DND-41 (cell line): ENCODE measurements at regions not wholly inside any gene's neighbourhood (a gene's known extent, or its start where the extent isn't known, plus 50 kb on each side); places are given as distances from the start of the nearest gene placed in this dataset.

ENCODE experiments used
- ATAC-seq: fragments of 200-7000 bp; cut with Tn5 transposase; 3 replicates; pipeline ENCODE4 v1.9.1; 2021; ENCODE audit warnings: low read depth; ENCODE audit not compliant: insufficient read depth
- DNase-seq: peaks from one replicate; pipeline ENCODE4 v3.0.0-alpha.2; 2020
- H2AFZ ChIP-seq: 2 replicates; pipeline ENCODE4 v1.6.0; 2012; ENCODE audit warnings: low read depth, low read length
- H3K27ac ChIP-seq: 2 replicates; pipeline ENCODE4 v1.5.1; 2012; ENCODE audit warnings: low read length, inconsistent platforms
- H3K27me3 ChIP-seq: fragments of 200-600 bp; sonication (generic); 2 replicates; pipeline ENCODE4 v1.6.0; 2012; ENCODE audit warnings: low read length, mild to moderate bottlenecking, inconsistent platforms; ENCODE audit not compliant: insufficient read depth, poor library complexity
- H3K36me3 ChIP-seq: 2 replicates; pipeline ENCODE4 v1.5.1; 2012; ENCODE audit warnings: low read length, inconsistent platforms; ENCODE audit not compliant: insufficient read depth
- H3K4me1 ChIP-seq: 2 replicates; pipeline ENCODE4 v1.5.1; 2012; ENCODE audit warnings: mild to moderate bottlenecking, low read length; ENCODE audit not compliant: insufficient read depth
- H3K4me2 ChIP-seq: 2 replicates; pipeline ENCODE4 v1.6.0; 2012; ENCODE audit warnings: mild to moderate bottlenecking, moderate library complexity, low read length, inconsistent platforms; ENCODE audit not compliant: insufficient read depth
- H3K4me3 ChIP-seq, 2 experiments: fragments of 200-600 bp in 1 of 2; shearing (Covaris generic) in 1 of 2; 2 replicates each; pipeline ENCODE4 v1.5.1; 2012 to 2016; ENCODE audit warnings: inconsistent platforms in 2 of 2, low read length in 2 of 2, mild to moderate bottlenecking in 2 of 2, low read depth in 1 of 2, moderate library complexity in 1 of 2
- H3K79me2 ChIP-seq: 2 replicates; pipeline ENCODE4 v1.6.0; 2012; ENCODE audit warnings: low read length, inconsistent platforms; ENCODE audit not compliant: insufficient read depth
- H3K9ac ChIP-seq: 2 replicates; pipeline ENCODE4 v1.6.0; 2012; ENCODE audit warnings: low read depth, mild to moderate bottlenecking, inconsistent platforms, low read length, moderate library complexity
- H3K9me3 ChIP-seq: 2 replicates; pipeline ENCODE4 v1.5.1; 2012; ENCODE audit warnings: low read length, moderate library complexity, mild to moderate bottlenecking, inconsistent platforms; ENCODE audit not compliant: insufficient read depth, severe bottlenecking
- H4K20me1 ChIP-seq: 2 replicates; pipeline ENCODE4 v1.6.0; 2012; ENCODE audit warnings: low read length; ENCODE audit not compliant: insufficient read depth
- CTCF ChIP-seq: IDR thresholded peaks from 2 replicates; pipeline ENCODE4 v1.5.1; 2012; ENCODE audit warnings: borderline replicate concordance, low read length, moderate library complexity, mild to moderate bottlenecking; ENCODE audit not compliant: poor library complexity, severe bottlenecking; ENCODE audit errors: extremely low read depth
- EZH2 ChIP-seq: IDR thresholded peaks from 3 replicates; pipeline ENCODE4 v1.6.1; 2012; ENCODE audit warnings: borderline replicate concordance, low read depth, mild to moderate bottlenecking, moderate library complexity, low read length, inconsistent platforms; ENCODE audit not compliant: severe bottlenecking

- Histone ChIP-seq H2AFZ (no peak overlapping the region), H3K4me1 (peaks cover 15% of the 10 kb centered on the region), H3K36me3 (no peaks in the 10 kb centered on the region), H4K20me1 (no peaks in the 10 kb centered on the region), H3K27ac (no peak overlapping the region), H3K9me3 (no peaks in the 10 kb centered on the region), H3K4me3 (no peak overlapping the region), H3K9ac (no peak overlapping the region), H3K27me3 (no peaks in the 10 kb centered on the region), H3K79me2 (no peaks in the 10 kb centered on the region), H3K4me2 (no peak overlapping the region)
- no peak for DNase-seq
- TF ChIP-seq EZH2, result no peak
- no peak for ATAC-seq
These were observed 117.5 kb upstream of the GALNT2 start for GRCh38 chr1:229949500-229949899.

GRCh38 chr1:229950020-229950419 is 117.0 kb upstream of the GALNT2 start:
- DNase-seq (no peak), ATAC-seq (no peak)
- no peak overlapping the region for H3K4me2 ChIP-seq
- no peak overlapping the region for H3K9ac ChIP-seq
- no peak overlapping the region for H2AFZ ChIP-seq
- TF ChIP-seq EZH2, result no peak
- TF ChIP-seq CTCF, result no peak
- no peaks in the 10 kb centered on the region for H4K20me1 ChIP-seq
- H3K27ac ChIP-seq, result no peak overlapping the region
- H3K4me1 ChIP-seq, result peaks cover 17% of the 10 kb centered on the region
- no peak overlapping the region for H3K4me3 ChIP-seq
- no peaks in the 10 kb centered on the region for H3K79me2 ChIP-seq
- H3K36me3 ChIP-seq, result no peaks in the 10 kb centered on the region
- H3K27me3 ChIP-seq, result no peaks in the 10 kb centered on the region
- H3K9me3 ChIP-seq, result no peaks in the 10 kb centered on the region

- Histone ChIP-seq H3K27ac (no peak overlapping the region), H3K79me2 (no peaks in the 10 kb centered on the region), H4K20me1 (no peaks in the 10 kb centered on the region), H2AFZ (no peak overlapping the region), H3K4me1 (peaks cover 17% of the 10 kb centered on the region), H3K9me3 (no peaks in the 10 kb centered on the region), H3K27me3 (no peaks in the 10 kb centered on the region), H3K36me3 (no peaks in the 10 kb centered on the region), H3K4me2 (no peak overlapping the region), H3K4me3 (no peak overlapping the region), H3K9ac (no peak overlapping the region)
- TF ChIP-seq EZH2, result no peak
- no peak for TF ChIP-seq CTCF
- DNase-seq (no peak), ATAC-seq (no peak)
These were observed 116.1 kb upstream of the GALNT2 start for GRCh38 chr1:229950908-229951307.

- no peaks in the 10 kb centered on the region for H4K20me1 ChIP-seq
- no peak overlapping the region for H3K27ac ChIP-seq
- H3K36me3 ChIP-seq, result no peaks in the 10 kb centered on the region
- H3K27me3 ChIP-seq, result no peaks in the 10 kb centered on the region
- no peak overlapping the region for H2AFZ ChIP-seq
- no peaks in the 10 kb centered on the region for H3K79me2 ChIP-seq
- no peak overlapping the region for H3K4me2 ChIP-seq
- H3K9ac ChIP-seq, result no peak overlapping the region
- ATAC-seq (no peak), DNase-seq (no peak)
- no peak for TF ChIP-seq EZH2
- TF ChIP-seq CTCF, result no peak
- H3K4me3 ChIP-seq, result no peak overlapping the region
- peaks cover 17% of the 10 kb centered on the region for H3K4me1 ChIP-seq
- no peaks in the 10 kb centered on the region for H3K9me3 ChIP-seq
These were observed 115.0 kb upstream of the GALNT2 start for GRCh38 chr1:229951856-229952534.
